ENCODE measurements at regions not wholly inside any gene's neighbourhood (a gene's known extent, or its start where the extent isn't known, plus 50 kb on each side); places are given as distances from the start of the nearest gene placed in this dataset.

DNA sequence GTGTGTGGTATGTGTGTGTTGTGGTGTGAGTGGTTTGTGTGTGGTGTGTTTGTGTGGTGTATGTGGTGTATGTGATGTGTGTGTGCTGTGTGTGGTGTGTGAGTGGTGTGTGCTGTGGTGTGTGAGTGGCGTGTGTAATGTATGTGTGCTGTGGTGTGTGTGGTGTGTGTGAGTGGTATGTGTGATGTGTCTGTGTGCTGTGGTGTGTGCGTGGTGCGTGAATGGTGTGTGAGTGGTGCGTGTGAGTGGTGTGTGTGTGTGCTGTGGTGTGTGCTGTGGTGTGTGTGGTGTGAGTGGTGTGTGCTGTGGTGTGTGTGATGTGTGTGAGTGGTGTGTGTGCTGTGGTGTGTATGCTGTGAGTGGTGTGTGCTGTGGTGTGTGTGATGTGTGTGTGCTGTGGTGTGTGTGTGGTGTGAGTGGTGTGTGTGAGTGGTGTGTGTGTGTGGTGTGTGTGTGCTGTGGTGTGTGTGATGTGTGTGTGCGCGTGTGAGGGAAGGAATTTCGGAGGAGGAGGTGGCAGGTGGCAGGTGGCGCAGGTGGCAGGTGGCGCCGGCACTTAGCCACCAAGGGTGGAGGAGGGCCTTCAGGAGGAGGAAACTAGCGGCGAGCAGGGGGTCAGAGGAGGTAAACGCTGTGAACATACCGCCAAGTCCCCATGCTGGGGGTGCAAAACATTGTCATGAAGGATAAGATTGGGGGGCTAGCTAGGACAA lies 191.8 kb downstream of the MELK start:
- no peak overlapping the region for H3K4me3 ChIP-seq (ENCODE audit: low read depth, low read length)
- peaks cover 81% of the 10 kb centered on the region for H3K27me3 ChIP-seq (ENCODE audit: insufficient read depth, low read length)
- no peaks in the 10 kb centered on the region for H3K36me3 ChIP-seq (ENCODE audit: insufficient read depth, low read length)
- H3K79me2 ChIP-seq (ENCODE audit: control insufficient read depth, insufficient read depth, low read length, unreplicated experiment): no peaks in the 10 kb centered on the region
- no peak overlapping the region for H3K27ac ChIP-seq (ENCODE audit: low read depth, low read length)
- no peak overlapping the region for H2AFZ ChIP-seq (ENCODE audit: low read length, unreplicated experiment)
- H3K4me1 ChIP-seq (ENCODE audit: control insufficient read depth, insufficient read depth, low read length, unreplicated experiment): no peaks in the 10 kb centered on the region

DNA sequence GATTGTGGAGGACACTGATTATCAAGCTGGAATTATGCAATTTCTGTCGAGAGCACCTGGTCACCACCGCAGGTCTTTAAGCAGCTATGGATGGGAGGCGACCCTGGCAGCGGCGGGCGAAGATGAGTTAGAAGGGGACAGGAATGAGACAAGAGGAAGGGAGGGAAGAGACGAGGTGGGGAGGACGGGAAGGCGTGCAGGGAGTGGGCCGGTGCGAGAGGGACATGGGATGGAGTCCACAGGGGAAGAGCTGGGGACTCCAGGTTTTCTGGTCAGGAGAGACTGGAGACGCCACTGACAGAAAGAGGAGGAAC lies 192.3 kb downstream of the MELK start:
- no peak overlapping the region for H3K27ac ChIP-seq (ENCODE audit: low read depth, low read length)
- H3K27me3 ChIP-seq (ENCODE audit: insufficient read depth, low read length): peaks cover 81% of the 10 kb centered on the region
- H3K4me3 ChIP-seq (ENCODE audit: low read depth, low read length): no peak overlapping the region
- no peaks in the 10 kb centered on the region for H3K4me1 ChIP-seq (ENCODE audit: control insufficient read depth, insufficient read depth, low read length, unreplicated experiment)
- no peak overlapping the region for H2AFZ ChIP-seq (ENCODE audit: low read length, unreplicated experiment)
- no peaks in the 10 kb centered on the region for H3K36me3 ChIP-seq (ENCODE audit: insufficient read depth, low read length)
- H3K79me2 ChIP-seq (ENCODE audit: control insufficient read depth, insufficient read depth, low read length, unreplicated experiment): no peaks in the 10 kb centered on the region

DNA sequence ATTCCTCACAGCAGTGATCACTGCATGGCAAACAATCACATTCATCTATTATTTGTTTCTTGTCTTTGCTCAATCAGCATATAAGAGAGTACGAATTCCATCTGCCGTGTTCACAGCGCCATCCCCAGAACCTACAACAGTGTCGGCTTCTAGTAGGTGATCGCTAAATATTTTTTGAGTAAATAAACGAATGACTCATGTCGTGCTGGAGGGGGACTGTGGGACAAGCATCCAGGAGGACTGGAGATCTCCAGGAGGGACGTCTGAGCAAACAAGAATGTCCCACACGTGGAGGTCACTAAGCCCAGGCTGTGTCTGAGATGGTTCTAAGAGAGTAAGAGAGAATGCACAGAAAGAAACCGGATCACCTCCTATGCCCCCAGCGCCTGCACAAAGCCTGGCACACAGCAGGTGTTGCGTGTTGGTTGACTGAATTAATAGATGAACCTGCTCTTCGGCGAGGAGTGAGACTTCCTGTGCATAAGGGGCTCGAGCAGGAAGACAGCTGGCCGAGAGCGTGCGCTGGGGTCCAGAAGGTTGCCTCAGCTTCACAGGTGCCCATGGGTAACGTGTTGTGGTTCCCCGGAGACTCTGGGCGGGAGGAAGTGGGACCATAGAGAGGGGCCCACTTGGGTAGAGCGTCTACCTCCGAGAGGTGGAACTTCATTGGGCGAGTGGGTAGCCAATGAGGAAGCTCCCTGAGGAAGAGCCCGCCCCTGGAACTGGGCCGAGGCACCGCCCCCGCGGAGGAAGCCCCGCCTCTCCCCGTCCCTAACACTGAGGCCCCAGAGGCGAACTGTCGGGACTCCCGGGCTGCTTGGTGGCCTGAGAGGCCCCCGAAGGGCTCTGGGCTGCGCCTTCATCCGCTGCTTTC lies 193.0 kb downstream of the MELK start:
- H3K27ac ChIP-seq (ENCODE audit: low read depth, low read length): no peak overlapping the region
- no peak overlapping the region for H3K4me3 ChIP-seq (ENCODE audit: low read depth, low read length)

DNA sequence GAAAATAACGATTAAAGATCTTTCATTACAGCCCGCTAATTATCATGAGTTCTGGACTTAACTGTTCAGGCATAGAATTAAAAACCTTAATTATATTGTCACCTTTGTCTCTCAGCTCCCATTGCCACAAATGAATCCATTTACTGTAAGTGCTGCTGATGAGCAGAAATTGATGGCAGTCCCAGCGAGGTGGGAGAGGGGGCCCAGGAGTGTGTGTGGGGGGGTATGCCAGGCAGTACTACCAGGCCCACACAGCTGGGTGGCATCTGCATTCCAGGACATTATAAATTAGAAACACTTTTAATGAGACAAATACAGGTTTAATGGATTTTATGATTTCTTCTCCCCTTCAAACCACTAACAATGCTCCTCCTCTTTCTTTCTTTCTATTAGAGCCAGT lies 196.0 kb downstream of the MELK start:
- Histone ChIP-seq H3K27me3 (ENCODE audit: insufficient read depth, low read length) (peaks cover 87% of the 10 kb centered on the region), H3K36me3 (ENCODE audit: insufficient read depth, low read length) (no peaks in the 10 kb centered on the region), H2AFZ (ENCODE audit: low read length, unreplicated experiment) (no peak overlapping the region), H3K27ac (ENCODE audit: low read depth, low read length) (no peak overlapping the region), H3K79me2 (ENCODE audit: control insufficient read depth, insufficient read depth, low read length, unreplicated experiment) (no peaks in the 10 kb centered on the region), H3K4me3 (ENCODE audit: low read depth, low read length) (no peak overlapping the region), H3K4me1 (ENCODE audit: control insufficient read depth, insufficient read depth, low read length, unreplicated experiment) (no peaks in the 10 kb centered on the region)

More for the DNA sequence above, 193.0 kb downstream of the MELK start:
- no peaks in the 10 kb centered on the region for H3K4me1 ChIP-seq (ENCODE audit: control insufficient read depth, insufficient read depth, low read length, unreplicated experiment)
- H2AFZ ChIP-seq (ENCODE audit: low read length, unreplicated experiment): no peak overlapping the region
- H3K27me3 ChIP-seq (ENCODE audit: insufficient read depth, low read length): peaks cover 81% of the 10 kb centered on the region
- no peaks in the 10 kb centered on the region for H3K36me3 ChIP-seq (ENCODE audit: insufficient read depth, low read length)
- no peaks in the 10 kb centered on the region for H3K79me2 ChIP-seq (ENCODE audit: control insufficient read depth, insufficient read depth, low read length, unreplicated experiment)

DNA sequence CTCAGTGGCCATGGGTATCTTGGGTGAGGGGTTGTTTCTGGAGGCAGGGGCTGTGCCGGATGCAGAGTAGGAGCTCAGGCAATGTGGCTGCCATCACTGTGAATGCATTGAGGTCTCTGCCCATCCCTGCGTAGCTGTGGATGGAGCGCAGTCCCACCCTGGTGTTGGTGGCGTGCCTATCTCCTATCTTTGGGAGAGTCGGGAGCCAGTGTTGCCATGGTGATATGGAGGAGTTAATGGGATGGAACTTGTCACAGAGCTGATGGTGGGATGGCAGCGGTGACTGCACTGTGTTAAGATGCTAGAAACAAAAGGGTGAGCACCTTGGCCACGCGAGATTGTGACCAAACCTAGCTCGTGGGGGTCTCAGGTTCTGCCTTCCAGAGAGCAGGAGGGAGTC lies 197.3 kb downstream of the MELK start:
- H3K79me2 ChIP-seq (ENCODE audit: control insufficient read depth, insufficient read depth, low read length, unreplicated experiment): no peaks in the 10 kb centered on the region
- H3K27me3 ChIP-seq (ENCODE audit: insufficient read depth, low read length): peaks cover 91% of the 10 kb centered on the region
- no peaks in the 10 kb centered on the region for H3K36me3 ChIP-seq (ENCODE audit: insufficient read depth, low read length)
- no peak overlapping the region for H2AFZ ChIP-seq (ENCODE audit: low read length, unreplicated experiment)
- no peaks in the 10 kb centered on the region for H3K4me1 ChIP-seq (ENCODE audit: control insufficient read depth, insufficient read depth, low read length, unreplicated experiment)
- H3K4me3 ChIP-seq (ENCODE audit: low read depth, low read length): no peak overlapping the region
- no peak overlapping the region for H3K27ac ChIP-seq (ENCODE audit: low read depth, low read length)

DNA sequence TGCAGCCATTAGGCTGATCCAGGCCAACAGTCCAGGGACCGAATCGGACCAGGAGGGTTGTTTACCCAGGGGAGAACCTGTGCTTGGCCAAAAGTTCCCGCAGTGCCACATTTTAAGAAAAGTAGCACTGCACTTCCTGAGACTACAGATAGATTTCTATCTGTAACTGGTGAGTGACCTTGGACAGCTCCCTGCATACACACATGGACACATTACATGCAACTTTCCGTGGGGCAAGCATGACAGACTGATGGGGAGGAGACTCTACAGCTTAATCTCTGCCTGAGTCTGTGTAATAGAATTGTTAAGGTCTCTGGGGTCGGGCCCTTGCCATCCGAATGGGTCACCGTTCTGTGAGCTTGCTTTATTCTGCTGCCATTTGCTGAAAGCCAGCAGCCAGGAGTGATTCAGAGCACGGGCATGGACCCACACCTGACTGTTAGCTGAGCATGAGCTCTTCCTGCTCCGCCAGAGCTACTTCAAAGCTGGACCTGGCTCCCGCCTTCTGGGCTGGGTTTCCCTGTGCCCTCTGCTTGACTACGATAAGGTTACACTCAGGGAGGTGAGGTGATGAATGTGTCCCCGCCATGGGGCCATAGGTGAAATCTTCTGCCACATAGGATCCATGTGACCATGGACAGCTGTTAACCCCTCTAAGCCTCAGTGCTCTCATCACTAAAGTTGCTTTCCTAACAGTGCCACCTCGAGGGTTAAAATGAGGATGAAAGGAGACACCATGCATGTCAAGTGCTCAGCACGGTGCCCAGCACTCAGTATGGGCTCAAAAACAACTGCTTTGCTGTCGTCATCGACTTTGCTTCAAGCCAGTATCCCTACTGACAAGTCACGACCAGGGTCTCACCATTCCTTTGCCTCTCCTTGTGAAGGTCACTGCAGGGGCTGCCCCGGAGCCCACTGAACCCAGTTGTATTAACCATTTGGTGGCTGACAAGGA lies 200.0 kb downstream of the MELK start:
- Histone ChIP-seq H3K27ac (ENCODE audit: low read depth, low read length) (no peak overlapping the region), H3K27me3 (ENCODE audit: insufficient read depth, low read length) (peaks cover 86% of the 10 kb centered on the region), H3K4me3 (ENCODE audit: low read depth, low read length) (no peak overlapping the region), H2AFZ (ENCODE audit: low read length, unreplicated experiment) (no peak overlapping the region), H3K79me2 (ENCODE audit: control insufficient read depth, insufficient read depth, low read length, unreplicated experiment) (no peaks in the 10 kb centered on the region), H3K36me3 (ENCODE audit: insufficient read depth, low read length) (no peaks in the 10 kb centered on the region), H3K4me1 (ENCODE audit: control insufficient read depth, insufficient read depth, low read length, unreplicated experiment) (no peaks in the 10 kb centered on the region)

DNA sequence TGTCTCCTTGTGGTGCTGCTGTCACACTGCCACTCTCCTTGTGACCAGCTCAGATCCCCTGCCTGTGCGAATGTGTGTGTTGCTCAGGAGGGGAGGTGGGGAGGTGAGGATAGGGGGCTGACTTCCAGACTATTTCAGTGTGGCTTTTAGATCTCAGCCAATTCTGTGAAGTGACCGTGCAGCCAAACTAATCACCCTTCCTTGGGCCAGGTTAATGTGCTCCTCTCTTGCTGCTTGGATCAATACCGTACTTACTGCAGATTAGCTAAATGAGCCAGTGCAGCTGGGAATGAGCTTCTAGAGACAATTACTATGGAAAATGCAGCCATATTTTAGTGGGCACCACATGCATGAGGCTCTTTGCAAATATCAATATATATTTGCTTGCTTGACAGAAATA lies 206.0 kb downstream of the MELK start:
- Histone ChIP-seq H3K27me3 (ENCODE audit: insufficient read depth, low read length) (peaks cover 86% of the 10 kb centered on the region), H3K4me1 (ENCODE audit: control insufficient read depth, insufficient read depth, low read length, unreplicated experiment) (peaks cover 7% of the 10 kb centered on the region), H3K36me3 (ENCODE audit: insufficient read depth, low read length) (no peaks in the 10 kb centered on the region)

DNA sequence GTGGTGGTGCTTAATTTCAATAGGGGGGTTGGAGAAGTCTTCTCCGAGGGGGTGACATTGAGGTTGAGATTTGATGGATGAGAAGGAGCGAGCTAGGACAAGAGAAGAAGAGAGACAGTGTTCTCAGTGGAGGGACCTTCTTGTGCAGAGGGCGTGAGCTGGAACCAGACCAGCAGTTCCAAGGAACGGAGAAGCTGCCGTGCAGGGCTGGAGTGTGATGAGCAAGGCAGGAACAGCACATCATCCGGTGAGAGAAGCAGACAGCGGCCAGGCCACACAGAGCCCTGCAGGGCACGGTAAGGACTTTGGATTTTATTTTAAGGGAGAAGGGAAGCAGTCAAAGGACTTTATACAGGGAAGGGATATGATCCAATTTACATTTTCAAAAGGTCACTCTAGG lies 206.9 kb downstream of the MELK start:
- H3K79me2 ChIP-seq (ENCODE audit: control insufficient read depth, insufficient read depth, low read length, unreplicated experiment): no peaks in the 10 kb centered on the region
- H3K27me3 ChIP-seq (ENCODE audit: insufficient read depth, low read length): peaks cover 91% of the 10 kb centered on the region
- no peaks in the 10 kb centered on the region for H3K36me3 ChIP-seq (ENCODE audit: insufficient read depth, low read length)
- H3K27ac ChIP-seq (ENCODE audit: low read depth, low read length): no peak overlapping the region
- peak overlapping the region; percentile 26 for H3K4me3 ChIP-seq (ENCODE audit: low read depth, low read length)
- no peak overlapping the region for H2AFZ ChIP-seq (ENCODE audit: low read length, unreplicated experiment)
- H3K4me1 ChIP-seq (ENCODE audit: control insufficient read depth, insufficient read depth, low read length, unreplicated experiment): peaks cover 7% of the 10 kb centered on the region

More for the DNA sequence above, 206.0 kb downstream of the MELK start:
- no peak overlapping the region for H3K27ac ChIP-seq (ENCODE audit: low read depth, low read length)
- H3K79me2 ChIP-seq (ENCODE audit: control insufficient read depth, insufficient read depth, low read length, unreplicated experiment): no peaks in the 10 kb centered on the region
- H3K4me3 ChIP-seq (ENCODE audit: low read depth, low read length): no peak overlapping the region
- H2AFZ ChIP-seq (ENCODE audit: low read length, unreplicated experiment): no peak overlapping the region

DNA sequence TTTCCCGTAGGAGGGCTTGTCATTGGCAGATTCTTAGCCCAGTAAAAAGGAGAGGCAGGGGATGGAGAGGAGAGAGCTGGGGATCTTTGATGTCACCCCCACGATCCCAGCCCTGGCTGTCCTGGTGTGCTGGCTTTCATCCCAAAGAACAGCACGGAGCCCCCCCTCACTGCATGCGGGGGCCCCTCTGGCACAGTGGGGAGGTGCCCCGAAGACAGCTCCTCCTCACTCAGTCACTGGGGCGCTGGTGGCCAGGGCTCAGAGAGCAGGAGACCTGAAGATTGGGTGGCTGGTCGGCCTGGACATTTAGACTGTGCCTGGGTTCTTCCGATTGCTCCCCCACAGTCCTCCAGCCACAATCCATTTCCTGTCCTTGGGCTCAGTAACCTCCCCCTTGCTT lies 207.5 kb downstream of the MELK start:
- H3K79me2 ChIP-seq (ENCODE audit: control insufficient read depth, insufficient read depth, low read length, unreplicated experiment): no peaks in the 10 kb centered on the region
- H3K27me3 ChIP-seq (ENCODE audit: insufficient read depth, low read length): peaks cover 92% of the 10 kb centered on the region
- H3K4me3 ChIP-seq (ENCODE audit: low read depth, low read length): peak overlapping the region; percentile 26
- H2AFZ ChIP-seq (ENCODE audit: low read length, unreplicated experiment): no peak overlapping the region
- no peak overlapping the region for H3K27ac ChIP-seq (ENCODE audit: low read depth, low read length)
- H3K4me1 ChIP-seq (ENCODE audit: control insufficient read depth, insufficient read depth, low read length, unreplicated experiment): peaks cover 7% of the 10 kb centered on the region
- no peaks in the 10 kb centered on the region for H3K36me3 ChIP-seq (ENCODE audit: insufficient read depth, low read length)

DNA sequence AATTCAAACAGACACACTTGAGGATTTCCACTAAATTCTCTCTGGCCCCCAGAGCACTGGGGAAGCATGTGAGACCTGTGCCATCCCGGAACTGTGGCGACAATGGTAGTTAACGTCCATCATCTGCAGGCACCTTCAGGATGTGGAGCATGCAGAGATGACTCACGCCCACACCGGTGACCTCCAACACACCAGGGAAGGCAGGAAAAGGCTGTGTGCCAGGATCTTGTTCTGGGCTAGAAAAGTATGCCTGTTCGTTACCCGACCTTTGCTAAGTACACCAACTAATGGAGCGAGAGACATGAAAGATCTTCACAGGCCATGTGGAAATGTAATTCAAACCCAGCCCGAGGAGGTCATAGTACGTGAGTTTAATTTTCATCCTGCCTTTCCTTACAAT lies 208.8 kb downstream of the MELK start:
- Histone ChIP-seq H3K36me3 (ENCODE audit: insufficient read depth, low read length) (no peaks in the 10 kb centered on the region), H3K27ac (ENCODE audit: low read depth, low read length) (no peak overlapping the region), H3K4me1 (ENCODE audit: control insufficient read depth, insufficient read depth, low read length, unreplicated experiment) (peaks cover 7% of the 10 kb centered on the region), H3K4me3 (ENCODE audit: low read depth, low read length) (no peak overlapping the region), H3K79me2 (ENCODE audit: control insufficient read depth, insufficient read depth, low read length, unreplicated experiment) (no peaks in the 10 kb centered on the region), H2AFZ (ENCODE audit: low read length, unreplicated experiment) (no peak overlapping the region), H3K27me3 (ENCODE audit: insufficient read depth, low read length) (peaks cover 92% of the 10 kb centered on the region)
